ENCODE measurements at regions not wholly inside any gene's neighbourhood (a gene's known extent, or its start where the extent isn't known, plus 50 kb on each side); places are given as distances from the start of the nearest gene placed in this dataset.

DNA sequence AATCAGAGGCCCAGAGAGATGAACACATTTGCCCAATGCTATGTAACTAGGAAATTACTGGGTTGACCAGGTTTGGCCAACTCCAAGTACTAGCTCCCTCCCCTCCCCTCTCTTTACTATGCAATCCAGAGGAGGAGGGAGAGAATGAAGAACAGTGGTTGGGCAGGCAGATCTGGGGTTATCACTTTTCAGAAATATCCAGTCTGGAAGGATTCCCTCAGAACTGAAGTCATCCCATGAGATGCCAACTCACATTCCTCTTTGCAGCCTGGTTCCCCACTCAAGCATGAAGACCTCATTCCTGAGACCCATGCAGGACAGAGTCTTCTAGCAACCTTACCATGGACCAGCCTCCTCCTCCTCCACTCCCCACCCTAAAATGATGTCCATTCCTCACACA is 201.1 kb downstream of the TLE3 start:
- no peak for DNase-seq (ENCODE audit: low spot score)

DNA sequence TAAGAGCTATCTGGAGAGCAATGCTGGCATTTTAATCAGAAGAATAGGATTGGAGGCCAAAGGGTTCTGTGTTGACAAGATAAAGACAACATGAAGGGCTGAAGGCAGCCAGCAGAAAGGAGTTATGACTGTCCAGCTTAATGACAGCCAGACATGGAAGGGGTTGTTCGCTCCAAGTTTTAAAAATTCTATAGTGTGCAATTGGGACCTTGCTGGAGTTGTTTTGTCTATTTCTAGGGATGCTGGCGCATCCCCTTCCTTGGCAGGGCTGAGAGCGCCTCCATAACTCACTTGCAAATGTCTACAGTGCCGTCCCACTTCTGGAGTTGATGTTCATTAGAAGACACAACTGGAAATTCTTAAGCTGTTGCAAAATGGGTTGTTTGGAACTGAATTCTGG is 200.7 kb downstream of the TLE3 start:
- DNase-seq (ENCODE audit: low spot score): no peak

DNA sequence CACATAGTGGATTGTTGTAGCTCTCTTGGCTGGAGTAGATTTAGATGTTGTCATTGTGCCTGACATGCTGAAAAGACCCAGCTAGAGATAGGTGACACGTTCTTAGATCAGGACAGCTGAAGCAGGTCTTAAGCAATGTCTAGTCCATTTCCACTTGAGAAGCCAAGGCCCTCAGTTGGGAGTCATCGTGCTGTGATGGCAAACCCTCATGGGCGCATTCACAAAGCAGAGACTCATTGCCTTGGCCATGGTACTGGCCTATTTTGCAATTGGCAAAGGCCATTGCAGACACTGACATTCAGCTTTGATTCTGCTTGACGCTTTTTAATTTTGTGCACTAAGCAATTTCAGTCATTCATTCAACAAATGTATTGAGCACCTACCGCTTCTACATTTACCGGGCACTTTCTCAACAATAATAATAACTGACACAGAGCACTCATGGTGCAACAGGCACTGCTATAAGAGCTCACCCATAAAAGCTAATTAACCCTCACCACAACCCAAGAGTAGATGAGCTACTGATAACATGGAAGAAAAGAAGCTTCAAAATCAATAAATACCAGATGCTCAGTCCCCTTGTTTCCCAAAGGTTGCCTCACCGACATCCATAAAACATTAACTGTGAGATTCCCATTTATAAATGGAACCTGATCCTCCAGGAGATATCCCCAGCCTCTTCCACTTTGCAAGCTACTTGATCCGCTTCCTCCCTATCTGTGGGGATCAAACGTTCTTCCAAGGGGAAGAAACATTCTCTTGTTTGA is 200.1 kb downstream of the TLE3 start:
- no peak for DNase-seq (ENCODE audit: low spot score)

DNA sequence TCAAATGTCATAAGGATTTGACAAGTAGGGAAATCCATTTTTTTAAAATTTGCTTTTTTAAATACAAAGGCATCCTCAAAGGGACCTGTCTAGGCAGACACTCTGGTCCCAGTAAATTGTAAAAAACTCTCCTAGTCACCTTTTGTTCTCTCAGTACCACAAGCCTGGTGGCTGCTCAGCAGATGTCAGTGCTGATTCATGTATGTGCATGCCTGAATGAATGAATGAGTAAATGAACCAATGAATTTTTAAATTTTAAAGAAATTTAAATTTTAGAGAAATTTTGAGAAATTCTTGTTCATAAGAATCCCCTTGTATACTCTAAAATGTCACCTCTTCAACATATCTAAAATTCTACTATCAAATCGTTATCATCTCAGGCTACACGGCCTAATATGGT is 199.5 kb downstream of the TLE3 start:
- DNase-seq (ENCODE audit: low spot score): no peak

DNA sequence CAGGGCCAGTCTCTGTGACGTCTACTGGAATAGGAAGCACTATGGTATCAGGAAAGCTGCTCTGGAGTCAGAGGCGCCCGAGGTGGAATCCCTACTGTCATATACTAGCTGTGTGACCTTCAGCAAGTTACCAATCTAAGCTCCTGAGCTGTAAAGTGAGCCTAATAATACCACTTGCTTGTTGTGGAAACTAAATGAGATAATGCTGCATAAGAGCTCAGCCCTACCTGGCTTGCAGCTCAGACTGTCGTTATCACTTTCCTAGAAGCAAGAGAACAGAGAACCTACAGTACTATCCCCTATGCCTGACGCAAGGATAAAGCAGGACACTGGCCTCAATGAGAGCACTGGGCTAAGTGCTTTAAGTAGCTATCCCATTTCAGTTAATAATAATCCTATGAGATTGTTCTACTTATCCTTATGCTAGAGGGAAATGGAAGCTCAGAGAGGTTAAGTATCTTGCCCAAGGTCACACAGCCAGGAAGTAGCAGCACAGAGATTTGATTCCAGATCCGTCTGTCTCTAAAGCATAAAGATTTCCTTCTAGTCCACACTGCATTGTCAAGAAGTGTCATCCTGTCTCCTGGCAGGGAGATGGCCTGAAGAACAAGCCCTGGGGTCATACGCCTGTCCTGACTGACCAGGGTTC is 195.2 kb downstream of the TLE3 start:
- DNase-seq (ENCODE audit: low spot score): no peak

DNA sequence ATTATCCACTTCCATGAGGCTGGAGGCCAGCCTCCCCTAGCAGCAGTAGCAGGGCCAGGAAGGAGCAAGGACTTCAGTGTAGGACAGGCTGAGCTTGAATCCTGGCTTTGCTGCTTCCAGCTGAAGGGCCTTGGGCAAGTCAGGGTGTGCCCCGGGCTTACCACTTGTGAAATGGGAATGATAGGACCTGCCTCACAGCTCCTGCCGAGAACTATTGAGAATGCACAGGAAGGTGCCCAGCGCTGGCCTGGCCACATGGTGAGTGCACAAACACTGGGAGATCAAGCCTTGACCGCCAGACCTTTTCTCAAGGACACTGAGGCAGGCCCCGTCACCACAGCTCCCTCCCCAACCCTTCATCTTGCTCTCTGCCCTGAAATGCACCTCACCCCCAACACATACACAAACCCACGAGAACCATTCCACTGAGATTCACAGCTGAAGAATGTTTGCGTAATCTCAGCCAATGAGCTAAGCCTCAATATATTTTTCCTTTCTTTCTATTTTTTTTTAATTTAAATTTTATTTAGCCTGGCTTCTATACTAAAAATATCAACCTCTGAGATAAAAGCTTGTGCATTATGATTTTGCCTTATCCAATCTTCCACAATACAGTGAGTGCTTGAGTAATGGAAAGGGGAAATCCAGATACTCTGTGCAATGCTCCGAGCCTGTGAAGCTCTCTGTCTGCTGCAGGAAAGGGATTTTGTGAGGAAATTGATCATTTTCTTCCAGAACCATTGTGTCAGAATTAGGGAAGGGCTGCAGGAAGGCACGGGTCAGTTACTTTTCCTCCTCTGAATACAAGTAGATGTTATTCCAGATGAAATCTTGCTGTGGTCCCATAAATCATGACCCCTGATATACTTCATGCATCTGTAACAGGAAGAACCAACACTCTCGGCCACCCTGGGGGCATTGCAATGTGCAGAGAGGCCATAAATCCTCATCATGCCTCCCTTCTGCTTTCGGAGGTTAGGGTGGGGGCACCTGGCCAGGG is 193.9 kb downstream of the TLE3 start:
- no peak for DNase-seq (ENCODE audit: low spot score)

DNA sequence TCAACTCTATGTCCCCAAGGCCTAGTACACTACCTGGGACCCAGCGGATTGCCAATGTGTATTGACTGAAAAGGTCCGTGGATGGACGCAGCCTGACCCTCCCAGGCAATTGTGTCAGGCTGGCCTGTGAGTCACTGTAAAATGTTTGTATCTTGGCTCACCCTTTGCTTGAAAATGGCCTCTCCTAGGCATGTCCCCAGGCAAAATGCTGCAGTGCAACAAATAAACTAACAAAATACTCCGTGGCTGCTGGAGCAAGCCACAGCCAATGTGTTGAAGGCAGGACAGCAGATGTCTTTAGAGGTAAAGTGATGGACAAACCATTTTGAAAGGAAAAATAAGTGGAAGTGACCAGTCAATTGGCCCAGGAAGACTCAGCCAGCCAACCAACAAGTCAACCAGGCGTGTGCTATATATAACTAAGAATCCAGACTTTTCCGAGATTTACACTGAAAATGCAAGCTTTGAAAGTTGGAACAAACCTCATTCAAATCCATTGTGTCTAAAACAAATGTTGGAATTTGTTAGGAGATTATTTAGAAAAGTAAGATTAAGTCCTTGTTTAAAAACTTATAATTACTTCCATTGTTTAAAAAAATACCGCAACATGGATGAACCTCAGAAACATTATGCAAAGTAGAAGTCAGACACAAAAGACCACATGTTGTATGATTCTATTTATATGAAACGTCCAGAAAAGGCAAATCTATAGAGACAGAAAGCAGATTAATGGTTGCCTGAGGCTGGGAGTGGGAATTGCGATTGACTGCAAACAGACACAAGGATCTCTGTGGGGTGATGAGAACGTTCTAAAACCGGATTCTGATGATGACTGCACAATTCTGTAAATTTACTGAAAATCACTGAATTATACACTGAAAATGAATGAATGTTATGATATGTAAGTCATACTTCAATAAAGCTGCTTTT is 191.2 kb downstream of the TLE3 start:
- no peak for DNase-seq (ENCODE audit: low spot score)

DNA sequence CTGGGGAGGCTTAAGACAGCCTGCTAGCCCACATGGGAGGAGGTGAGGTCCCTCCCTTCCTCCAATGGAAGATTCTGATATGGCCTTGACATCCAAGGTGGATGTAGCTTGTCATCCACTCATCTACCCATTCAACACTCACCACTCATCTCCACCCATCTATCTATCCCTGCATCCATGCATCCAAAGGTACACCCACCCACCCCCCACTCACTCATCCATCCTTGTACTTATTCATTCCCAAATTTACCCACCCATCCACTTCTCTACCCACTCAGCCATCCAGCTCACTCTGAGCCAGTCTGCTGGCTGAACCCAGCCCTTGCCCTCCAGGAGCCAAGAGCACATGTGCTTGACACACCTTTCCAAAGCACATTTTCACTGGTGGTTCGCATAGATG is 189.7 kb downstream of the TLE3 start:
- no peak for DNase-seq (ENCODE audit: low spot score)

DNA sequence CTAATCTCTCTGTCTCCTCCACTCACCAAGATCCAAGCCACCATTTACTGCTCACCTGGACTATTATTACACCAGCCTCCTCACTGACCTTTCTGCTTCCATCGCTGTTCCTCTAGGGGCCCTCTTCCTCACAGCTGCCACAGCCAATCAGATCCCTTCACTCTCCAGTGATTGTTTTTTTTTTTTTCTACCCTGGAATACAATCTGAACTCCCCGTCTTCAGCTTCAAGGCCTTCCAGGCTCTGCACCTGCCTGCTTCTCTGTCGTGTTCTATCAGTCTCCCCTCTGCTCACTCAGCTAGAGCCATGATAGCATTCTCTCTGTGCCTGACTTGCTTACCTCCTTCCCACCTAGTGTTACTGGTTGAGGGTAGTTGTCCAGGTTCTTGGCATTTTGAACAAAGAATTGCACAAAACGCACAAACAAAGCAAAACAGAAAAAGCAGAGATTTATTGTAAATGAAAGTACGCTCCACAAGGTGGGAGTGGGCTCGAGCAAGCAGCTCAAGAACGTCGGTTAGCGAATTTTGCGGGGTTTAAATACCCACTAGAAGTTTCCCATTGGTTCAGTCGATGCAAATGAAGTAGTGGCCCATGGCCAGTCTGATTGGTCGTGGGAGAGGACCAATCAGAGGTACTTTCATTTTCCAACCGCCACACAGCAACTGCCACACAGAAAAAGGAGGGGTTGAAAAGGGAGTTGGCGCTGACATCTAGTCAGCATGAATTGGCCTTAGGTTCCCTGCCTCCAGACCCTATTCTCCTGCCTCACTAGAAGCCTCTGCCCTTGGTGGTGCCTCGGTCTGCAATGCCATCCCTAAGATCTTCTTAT is 188.9 kb downstream of the TLE3 start:
- no peak for DNase-seq (ENCODE audit: low spot score)

DNA sequence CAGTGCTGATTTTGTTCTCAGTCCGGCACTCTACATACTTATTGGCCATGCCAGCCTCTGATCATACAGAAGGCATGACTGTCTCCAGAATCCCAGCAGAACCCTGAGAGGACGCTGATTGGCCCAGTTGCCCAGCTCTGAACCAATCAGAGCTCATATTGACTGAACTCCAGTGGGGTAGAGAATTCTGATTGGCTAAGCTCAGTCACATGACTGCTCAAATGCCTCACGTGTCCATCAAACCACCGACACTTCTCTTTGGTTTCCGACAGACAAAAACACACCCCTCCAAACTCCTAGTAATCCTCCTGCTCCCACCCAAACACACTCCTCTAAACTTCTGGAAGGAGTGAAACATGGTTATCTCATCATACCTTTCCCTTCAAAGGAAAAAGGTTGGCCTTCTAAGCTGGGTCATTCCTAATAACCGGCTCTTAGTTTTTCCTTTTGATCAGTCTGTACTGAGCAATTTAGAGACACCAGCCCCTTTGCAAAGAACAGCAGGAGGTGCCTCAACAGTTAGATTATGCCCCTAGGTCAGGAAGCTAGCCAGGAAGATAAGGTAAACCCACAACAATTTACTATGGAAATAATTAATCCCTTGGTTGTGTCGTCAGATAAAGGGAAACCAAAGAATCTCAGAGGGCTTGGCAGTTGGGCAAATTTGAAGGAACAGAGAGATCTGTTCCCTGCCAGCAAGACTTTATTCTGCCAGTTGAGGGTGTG is 187.8 kb downstream of the TLE3 start:
- DNase-seq (ENCODE audit: low spot score): no peak

DNA sequence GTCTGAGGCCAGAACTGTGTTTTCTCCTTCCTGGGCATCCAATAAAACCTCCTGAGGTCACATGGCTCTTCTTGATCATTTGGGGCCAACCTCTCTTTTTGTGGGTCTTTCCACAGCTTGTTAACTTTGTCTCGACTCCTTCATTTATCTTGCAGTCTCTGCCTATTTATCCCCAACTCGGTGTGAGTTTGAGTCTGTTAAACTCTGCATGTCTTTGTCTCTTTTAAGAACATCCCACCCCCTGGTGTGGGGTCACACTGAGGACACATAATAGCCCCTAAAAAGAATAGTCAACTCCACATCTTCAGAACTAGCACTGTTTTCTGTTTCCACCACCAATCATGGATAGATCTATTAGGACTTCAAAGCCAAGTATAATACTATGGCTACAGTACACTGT is 187.2 kb downstream of the TLE3 start:
- no peak for DNase-seq (ENCODE audit: low spot score)

DNA sequence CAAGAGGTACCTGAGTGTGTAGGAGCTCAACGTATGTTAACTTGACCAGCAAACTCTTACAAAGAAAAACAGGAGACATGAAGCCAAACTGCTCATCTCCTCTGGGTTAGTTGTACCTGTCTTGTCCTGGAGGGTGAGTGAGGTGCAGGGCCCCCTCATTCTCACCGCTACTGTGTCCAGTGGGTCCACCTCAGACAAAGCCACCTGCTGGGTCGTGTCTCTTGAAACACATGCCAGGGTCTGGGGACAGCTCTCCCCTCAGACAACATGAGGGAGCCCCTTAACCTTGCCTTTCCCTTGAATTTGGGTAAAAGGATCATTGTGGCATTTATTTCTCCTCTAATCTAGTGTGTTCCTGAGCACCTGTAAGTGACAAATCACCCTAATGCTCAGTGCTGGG is 185.6 kb downstream of the TLE3 start:
- DNase-seq (ENCODE audit: low spot score): no peak

DNA sequence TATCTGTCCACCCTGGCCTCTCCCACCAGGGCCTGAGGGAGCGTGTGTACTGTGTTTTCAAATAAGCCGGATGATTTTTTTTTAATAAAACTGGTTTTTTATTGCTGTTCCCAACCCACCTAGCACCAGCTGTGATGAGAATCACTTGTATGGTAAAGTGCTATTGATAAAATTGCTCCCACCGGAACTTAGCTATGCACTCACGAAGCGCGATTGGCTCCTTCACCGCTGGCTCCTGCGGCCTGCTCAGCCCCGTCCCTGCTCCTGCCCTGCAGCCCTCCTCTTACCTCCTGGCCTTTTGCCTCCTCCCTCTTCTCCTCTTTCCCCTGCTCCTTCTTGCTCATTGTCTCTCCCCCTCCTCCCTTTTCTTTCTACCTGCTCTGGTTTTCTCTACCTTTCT is 183.7 kb downstream of the TLE3 start:
- DNase-seq (ENCODE audit: low spot score): no peak

DNA sequence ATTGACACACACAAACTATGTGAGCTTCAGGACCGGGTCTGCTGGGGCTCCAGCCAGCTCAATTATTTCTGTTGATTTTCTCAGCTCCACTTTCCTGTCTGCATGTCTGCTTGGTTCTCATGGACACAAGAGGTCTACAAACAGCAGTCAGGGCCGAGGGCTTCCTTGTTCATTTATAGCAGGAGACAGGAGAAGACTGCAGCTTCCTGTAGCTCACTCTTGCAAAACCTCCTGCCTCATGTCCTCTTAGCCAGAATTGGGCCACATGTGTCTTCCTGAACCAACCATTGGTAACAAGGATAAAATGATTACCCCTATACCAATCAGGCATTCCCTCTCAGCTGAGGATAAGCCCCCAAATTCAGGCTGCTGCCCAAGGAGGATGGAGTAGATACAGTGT is 182.8 kb downstream of the TLE3 start:
- no peak for DNase-seq (ENCODE audit: low spot score)

DNA sequence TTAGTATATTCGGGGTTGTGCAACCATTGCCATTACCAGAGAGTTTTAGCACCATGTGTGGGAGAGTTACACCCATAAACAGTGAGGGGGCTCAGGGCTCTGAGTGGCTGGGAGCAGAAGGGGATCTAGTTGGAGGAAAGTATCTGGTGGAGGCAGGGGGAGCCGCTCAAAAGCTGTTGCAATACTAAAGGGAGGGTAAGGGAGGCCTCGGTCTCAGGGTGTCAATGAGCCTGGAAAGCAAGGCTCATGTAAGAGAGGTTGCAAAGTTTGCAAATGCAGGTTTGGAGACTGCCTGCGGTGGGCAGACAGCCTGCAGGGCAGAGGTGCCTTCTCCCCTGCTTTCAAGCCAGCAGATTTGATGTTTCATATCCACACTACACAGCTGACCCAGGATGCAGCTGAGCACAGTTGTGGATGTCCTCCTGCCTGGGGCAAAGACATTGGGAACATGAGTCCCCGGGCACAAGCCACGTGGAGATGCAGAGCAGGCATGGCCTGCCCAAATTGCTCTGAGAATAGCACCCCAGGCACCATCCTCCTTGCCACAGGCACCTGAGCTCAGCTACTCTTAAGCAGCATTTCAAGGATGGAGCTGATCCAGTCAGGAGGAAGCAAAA is 181.4 kb downstream of the TLE3 start:
- no peak for DNase-seq (ENCODE audit: low spot score)

DNA sequence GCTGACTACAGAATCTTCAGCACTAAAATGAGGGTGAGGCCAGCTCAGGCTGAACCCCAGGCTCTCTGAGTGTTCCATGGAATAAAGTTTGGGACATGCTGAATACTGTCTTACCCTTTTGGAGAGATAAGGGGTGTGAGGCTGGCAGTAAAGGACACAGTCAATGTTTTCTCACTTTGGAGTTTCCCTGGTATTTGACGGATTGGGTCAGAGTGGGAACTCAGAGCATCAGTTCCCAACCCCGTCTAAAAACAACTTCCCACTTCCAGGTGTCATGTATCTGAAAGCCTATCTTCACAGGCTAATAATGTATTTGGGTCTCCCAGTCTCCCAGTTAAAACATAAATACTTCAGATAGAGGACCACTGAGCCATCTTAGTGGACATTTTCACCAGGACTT is 180.7 kb downstream of the TLE3 start:
- DNase-seq (ENCODE audit: low spot score): no peak

DNA sequence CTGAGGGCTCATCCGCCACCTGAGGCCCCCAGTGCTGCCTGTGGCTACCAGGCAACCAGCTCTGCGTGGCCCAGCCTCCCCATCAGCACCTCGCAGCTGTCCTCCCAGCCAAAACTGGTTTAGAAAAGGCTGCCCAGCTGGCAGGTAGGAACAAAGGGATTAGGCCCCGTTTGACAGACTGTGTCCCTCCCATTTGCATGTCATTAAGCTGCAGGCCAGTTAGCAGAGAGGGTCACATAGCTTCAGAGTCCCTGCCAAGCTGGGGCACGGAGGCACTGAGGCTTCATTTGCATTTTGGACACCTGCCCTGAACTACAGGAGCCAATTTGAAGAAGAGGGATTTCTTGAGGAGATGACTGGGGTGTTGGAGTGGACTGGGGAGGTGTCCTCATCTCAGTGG is 177.9 kb downstream of the TLE3 start:
- DNase-seq (ENCODE audit: low spot score): peak; percentile 34

DNA sequence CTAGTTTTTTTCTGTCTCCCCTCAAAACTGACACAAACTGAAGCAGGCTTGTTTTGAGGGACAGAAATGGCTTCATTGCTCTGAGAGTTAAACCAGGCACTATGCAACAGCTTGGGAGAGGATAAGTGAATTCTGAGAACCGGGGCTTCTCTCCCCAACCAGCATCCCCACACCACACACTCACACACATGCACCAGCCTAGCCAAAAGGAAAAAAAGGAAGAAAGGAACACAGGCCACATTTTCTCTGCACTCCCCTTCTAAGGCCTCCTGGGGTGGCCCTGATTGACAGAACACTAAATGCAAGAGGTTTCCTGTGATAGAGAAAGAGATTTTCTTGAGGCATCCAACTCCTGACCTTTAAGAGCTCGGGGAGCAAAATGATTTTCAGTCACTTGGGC is 177.5 kb downstream of the TLE3 start:
- DNase-seq (ENCODE audit: low spot score): no peak

Measured in SW480 (cell line).